Thoracic aorta (tissue), 2 donors: ENCODE measurements at regions not wholly inside any gene's neighbourhood (a gene's known extent, or its start where the extent isn't known, plus 50 kb on each side); places are given as distances from the start of the nearest gene placed in this dataset.
"Not testable (repeated sequence)": the region's sequence is repeated elsewhere in the genome, so short reads cannot be mapped to it uniquely, and the experiment has no call there.

Source experiments
- ATAC-seq: fragments of 150-250 bp; one replicate; pipeline ENCODE4 v1.8.0; 2017; ENCODE audit warnings: low read depth; ENCODE audit not compliant: insufficient number of reproducible peaks, low FRiP score
- DNase-seq: peaks from one replicate; pipeline ENCODE4 v3.0.0-alpha.2; 2020; ENCODE audit warnings: low spot score
- H3K27ac ChIP-seq, 2 donors: fragments of 200-600 bp; sonication (generic); 1 replicate in 1 of 2; 2 replicates in 1 of 2; pipeline ENCODE4 v1.5.1; 2016; ENCODE audit warnings: mild to moderate bottlenecking in 2 of 2, moderate library complexity in 2 of 2
- H3K27me3 ChIP-seq: fragments of 200-600 bp; sonication (generic); replicated peaks from 2 replicates; pipeline ENCODE4 v1.6.0; 2016; ENCODE audit warnings: mild to moderate bottlenecking; ENCODE audit not compliant: insufficient read depth
- H3K36me3 ChIP-seq: fragments of 200-600 bp; sonication (generic); one replicate; pipeline ENCODE4 v1.5.1; 2016
- H3K4me1 ChIP-seq, 2 donors: fragments of 200-600 bp; sonication (generic); 1 replicate in 1 of 2; 2 replicates in 1 of 2; pipeline versions ENCODE4 v1.5.1 to v1.6.0; 2016; ENCODE audit warnings: low read depth in 2 of 2, mild to moderate bottlenecking in 1 of 2; ENCODE audit not compliant: control insufficient read depth in 1 of 2
- H3K4me3 ChIP-seq: fragments of 200-600 bp; sonication (generic); 2 replicates; pipeline ENCODE4 v1.5.1; 2016; ENCODE audit warnings: mild to moderate bottlenecking
- H3K9me3 ChIP-seq: fragments of 200-600 bp; sonication (generic); 2 replicates; pipeline ENCODE4 v1.5.1; 2016
- TF ChIP-seq, protein P1 (sequence below): fragments of 200-600 bp; sonication (generic); IDR thresholded peaks from one replicate; pipeline ENCODE4 v1.5.1; 2019; ENCODE audit warnings: antibody characterized with exemption

DNA sequence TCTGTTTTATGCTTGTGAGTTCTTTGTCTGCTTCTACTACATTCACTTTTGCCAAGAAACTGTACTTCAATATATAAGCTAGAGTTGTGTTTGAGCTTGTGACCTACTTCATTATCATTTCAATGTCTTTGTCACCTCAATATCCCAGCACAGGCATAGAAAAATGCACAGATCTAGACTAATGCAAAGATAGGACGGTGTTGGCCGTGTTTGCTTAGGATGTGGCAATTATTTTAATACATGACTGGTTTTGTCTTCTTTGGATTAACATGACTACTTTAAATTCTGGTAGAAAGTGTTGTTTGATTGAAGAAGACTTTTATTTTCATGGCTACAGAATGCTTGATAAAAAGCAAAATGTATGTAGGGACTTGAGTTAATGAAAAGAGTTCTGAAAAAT lies 1075.0 kb upstream of the GJE1 start:
- no peak overlapping the region for H3K4me3 ChIP-seq
- TF ChIP-seq, protein P1, sequence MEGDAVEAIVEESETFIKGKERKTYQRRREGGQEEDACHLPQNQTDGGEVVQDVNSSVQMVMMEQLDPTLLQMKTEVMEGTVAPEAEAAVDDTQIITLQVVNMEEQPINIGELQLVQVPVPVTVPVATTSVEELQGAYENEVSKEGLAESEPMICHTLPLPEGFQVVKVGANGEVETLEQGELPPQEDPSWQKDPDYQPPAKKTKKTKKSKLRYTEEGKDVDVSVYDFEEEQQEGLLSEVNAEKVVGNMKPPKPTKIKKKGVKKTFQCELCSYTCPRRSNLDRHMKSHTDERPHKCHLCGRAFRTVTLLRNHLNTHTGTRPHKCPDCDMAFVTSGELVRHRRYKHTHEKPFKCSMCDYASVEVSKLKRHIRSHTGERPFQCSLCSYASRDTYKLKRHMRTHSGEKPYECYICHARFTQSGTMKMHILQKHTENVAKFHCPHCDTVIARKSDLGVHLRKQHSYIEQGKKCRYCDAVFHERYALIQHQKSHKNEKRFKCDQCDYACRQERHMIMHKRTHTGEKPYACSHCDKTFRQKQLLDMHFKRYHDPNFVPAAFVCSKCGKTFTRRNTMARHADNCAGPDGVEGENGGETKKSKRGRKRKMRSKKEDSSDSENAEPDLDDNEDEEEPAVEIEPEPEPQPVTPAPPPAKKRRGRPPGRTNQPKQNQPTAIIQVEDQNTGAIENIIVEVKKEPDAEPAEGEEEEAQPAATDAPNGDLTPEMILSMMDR, result no peak
- DNase-seq, result no peak
- H3K27ac ChIP-seq, result no peak overlapping the region
- no peaks in the 10 kb centered on the region for H3K9me3 ChIP-seq
- no peaks in the 10 kb centered on the region for H3K36me3 ChIP-seq
- no peaks in the 10 kb centered on the region for H3K4me1 ChIP-seq
- no peaks in the 10 kb centered on the region for H3K27me3 ChIP-seq
- no peak for ATAC-seq

DNA sequence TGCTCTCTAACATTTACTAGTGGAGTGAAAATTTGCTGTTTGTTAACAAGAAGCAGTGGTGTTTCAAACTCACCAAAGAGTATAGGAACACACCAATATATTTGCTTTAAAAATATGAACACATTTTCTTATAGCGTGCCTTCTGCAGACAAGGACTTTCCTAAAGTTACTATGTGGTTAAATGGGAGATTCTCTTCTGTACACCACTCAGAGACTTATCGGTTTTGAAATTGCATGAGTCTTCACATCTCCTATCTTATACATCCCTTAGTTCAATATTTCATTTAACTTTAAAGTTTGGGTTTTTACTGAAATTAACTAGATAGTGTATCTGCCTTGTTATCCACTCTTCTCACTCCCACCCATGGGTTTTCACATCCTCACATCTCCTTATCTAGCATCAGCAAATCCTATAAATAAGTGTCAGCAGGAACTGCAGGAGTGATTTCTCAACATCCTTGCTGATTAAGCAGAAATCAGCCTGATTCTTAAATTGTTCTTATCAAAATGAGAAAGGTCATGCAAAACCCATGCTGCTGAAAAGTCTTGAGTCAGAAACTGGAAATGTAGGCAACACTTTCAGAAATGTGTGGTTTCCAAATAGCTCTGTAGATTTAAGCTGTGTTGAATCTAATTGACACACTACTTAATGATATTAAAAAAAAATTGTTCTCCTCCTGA lies 1075.6 kb upstream of the GJE1 start:
- Histone ChIP-seq H3K4me3 (no peak overlapping the region), H3K36me3 (no peaks in the 10 kb centered on the region), H3K4me1 (no peaks in the 10 kb centered on the region), H3K9me3 (no peaks in the 10 kb centered on the region), H3K27ac (no peak overlapping the region), H3K27me3 (no peaks in the 10 kb centered on the region)
- DNase-seq (no peak), ATAC-seq (no peak)
- TF ChIP-seq, protein P1, result no peak

GRCh38 chr6:141050471-141050870 lies 1082.3 kb upstream of the GJE1 start:
- ATAC-seq, result no peak
- TF ChIP-seq, protein P1, result no peak

GRCh38 chr6:141048451-141048850 lies 1084.3 kb upstream of the GJE1 start:
- ATAC-seq, result no peak
- no peak for DNase-seq

More at GRCh38 chr6:141050471-141050870, 1082.3 kb upstream of the GJE1 start:
- Histone ChIP-seq H3K4me3 (no peak overlapping the region), H3K9me3 (no peaks in the 10 kb centered on the region), H3K4me1 (peaks cover 0 to 12% of the 10 kb centered on the region in 2 donors), H3K36me3 (no peaks in the 10 kb centered on the region), H3K27me3 (no peaks in the 10 kb centered on the region), H3K27ac (no peak overlapping the region)
- DNase-seq, result no peak

DNA sequence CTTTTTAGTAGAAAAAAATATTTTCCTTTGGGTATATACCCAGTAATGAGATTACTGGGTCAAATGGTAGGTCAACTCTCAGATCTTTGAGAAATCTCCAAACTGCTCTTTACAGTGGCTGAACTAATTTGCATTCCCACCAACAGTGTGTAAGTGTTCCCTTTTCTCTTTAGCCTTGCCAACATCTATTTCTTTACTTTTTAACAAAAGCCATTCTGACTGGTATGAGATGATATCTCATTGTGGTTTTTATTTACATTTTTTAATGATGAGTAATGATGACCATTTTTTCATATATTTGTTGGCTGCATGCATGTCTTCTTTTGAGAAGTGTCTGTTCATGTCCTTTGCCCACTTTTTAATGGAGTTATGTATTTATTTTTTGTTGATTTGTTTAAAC lies 1086.2 kb upstream of the GJE1 start:
- peaks cover 0 to 12% of the 10 kb centered on the region in 2 donors for H3K4me1 ChIP-seq
- ATAC-seq, H3K36me3 ChIP-seq, H3K9me3 ChIP-seq, DNase-seq, H3K4me3 ChIP-seq, H3K27me3 ChIP-seq, H3K27ac ChIP-seq: not testable (repeated sequence)

More at GRCh38 chr6:141048451-141048850, 1084.3 kb upstream of the GJE1 start:
- Histone ChIP-seq H3K4me3 (no peak overlapping the region), H3K27me3 (no peaks in the 10 kb centered on the region), H3K4me1 (peaks cover 0 to 12% of the 10 kb centered on the region in 2 donors), H3K36me3 (no peaks in the 10 kb centered on the region), H3K9me3 (no peaks in the 10 kb centered on the region), H3K27ac (no peak overlapping the region)
- TF ChIP-seq, protein P1, result no peak
